ENCODE measurements at regions not wholly inside any gene's neighbourhood (a gene's known extent, or its start where the extent isn't known, plus 50 kb on each side); places are given as distances from the start of the nearest gene placed in this dataset.

DNA sequence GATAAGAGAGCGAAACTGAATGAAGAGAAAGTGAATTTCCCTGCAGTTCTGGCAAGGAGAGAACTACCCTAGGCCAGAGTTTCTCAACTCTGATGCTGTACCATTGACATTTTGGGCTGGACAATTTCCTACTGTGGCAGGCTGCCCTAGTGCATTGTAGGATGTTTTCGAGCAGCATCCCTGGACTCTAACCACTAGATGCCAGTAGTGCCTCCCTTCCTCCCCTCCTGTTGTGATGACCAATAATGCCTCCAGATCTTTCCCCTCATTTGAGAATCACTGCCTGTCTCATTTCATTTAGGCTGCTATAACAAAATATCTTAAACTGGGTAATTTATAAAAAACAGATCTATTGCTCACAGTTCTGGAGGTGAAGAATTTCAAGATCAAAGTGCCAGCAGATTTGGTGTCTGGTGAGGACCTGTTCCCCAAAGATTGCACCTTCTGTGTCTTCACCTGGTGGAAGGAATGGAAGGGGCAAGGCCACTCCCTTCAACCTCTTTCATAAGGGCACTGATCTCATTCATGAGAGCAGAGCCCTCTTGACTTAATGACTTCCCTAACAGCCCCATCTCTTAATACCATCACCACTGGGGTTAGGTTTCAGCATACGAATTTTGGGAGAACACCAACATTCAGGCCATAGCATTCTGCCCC is 188.9 kb upstream of the MEIS2 start:
- TF ChIP-seq, protein P1, sequence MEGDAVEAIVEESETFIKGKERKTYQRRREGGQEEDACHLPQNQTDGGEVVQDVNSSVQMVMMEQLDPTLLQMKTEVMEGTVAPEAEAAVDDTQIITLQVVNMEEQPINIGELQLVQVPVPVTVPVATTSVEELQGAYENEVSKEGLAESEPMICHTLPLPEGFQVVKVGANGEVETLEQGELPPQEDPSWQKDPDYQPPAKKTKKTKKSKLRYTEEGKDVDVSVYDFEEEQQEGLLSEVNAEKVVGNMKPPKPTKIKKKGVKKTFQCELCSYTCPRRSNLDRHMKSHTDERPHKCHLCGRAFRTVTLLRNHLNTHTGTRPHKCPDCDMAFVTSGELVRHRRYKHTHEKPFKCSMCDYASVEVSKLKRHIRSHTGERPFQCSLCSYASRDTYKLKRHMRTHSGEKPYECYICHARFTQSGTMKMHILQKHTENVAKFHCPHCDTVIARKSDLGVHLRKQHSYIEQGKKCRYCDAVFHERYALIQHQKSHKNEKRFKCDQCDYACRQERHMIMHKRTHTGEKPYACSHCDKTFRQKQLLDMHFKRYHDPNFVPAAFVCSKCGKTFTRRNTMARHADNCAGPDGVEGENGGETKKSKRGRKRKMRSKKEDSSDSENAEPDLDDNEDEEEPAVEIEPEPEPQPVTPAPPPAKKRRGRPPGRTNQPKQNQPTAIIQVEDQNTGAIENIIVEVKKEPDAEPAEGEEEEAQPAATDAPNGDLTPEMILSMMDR (IDR thresholded peaks at IDR 0.05) = peak; percentile 15; the same call in 1 of the 2 replicates
- TF ChIP-seq, protein P2, sequence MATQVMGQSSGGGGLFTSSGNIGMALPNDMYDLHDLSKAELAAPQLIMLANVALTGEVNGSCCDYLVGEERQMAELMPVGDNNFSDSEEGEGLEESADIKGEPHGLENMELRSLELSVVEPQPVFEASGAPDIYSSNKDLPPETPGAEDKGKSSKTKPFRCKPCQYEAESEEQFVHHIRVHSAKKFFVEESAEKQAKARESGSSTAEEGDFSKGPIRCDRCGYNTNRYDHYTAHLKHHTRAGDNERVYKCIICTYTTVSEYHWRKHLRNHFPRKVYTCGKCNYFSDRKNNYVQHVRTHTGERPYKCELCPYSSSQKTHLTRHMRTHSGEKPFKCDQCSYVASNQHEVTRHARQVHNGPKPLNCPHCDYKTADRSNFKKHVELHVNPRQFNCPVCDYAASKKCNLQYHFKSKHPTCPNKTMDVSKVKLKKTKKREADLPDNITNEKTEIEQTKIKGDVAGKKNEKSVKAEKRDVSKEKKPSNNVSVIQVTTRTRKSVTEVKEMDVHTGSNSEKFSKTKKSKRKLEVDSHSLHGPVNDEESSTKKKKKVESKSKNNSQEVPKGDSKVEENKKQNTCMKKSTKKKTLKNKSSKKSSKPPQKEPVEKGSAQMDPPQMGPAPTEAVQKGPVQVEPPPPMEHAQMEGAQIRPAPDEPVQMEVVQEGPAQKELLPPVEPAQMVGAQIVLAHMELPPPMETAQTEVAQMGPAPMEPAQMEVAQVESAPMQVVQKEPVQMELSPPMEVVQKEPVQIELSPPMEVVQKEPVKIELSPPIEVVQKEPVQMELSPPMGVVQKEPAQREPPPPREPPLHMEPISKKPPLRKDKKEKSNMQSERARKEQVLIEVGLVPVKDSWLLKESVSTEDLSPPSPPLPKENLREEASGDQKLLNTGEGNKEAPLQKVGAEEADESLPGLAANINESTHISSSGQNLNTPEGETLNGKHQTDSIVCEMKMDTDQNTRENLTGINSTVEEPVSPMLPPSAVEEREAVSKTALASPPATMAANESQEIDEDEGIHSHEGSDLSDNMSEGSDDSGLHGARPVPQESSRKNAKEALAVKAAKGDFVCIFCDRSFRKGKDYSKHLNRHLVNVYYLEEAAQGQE (IDR thresholded peaks at IDR 0.05; ENCODE audit: insufficient read depth in 1 of 2, low read depth in 2 of 2, low read length in 1 of 2) = no peak

Measured in Panc1 (cell line).